Activated effector memory CD4-positive, alpha-beta T cell treated with anti-CD3 and anti-CD28 coated beads, Interleukin-2, amount 50 U/mL, for 16 hours (primary cell): ENCODE measurements at regions not wholly inside any gene's neighbourhood (a gene's known extent, or its start where the extent isn't known, plus 50 kb on each side); places are given as distances from the start of the nearest gene placed in this dataset.

ENCODE experiments used
- DNase-seq: peaks from one replicate; pipeline ENCODE4 v3.0.0-alpha.2; 2020

GRCh38 chr2:16717477-16717876 is 51.8 kb upstream of the CYRIA start:
- no peak for DNase-seq

- DNase-seq: no peak
Measured at GRCh38 chr2:16716944-16717343, 51.3 kb upstream of the CYRIA start.

- DNase-seq: no peak
Measured at GRCh38 chr2:16716024-16716423, 50.4 kb upstream of the CYRIA start.
